ENCODE measurements at regions not wholly inside any gene's neighbourhood (a gene's known extent, or its start where the extent isn't known, plus 50 kb on each side); places are given as distances from the start of the nearest gene placed in this dataset.

GRCh38 chr3:127441764-127442163 lies 148.8 kb downstream of the TPRA1 start:
- TF ChIP-seq CTCF (IDR thresholded peaks at IDR 0.05), result no peak
- no peak for TF ChIP-seq POLR2A (IDR thresholded peaks at IDR 0.05)
